ENCODE measurements at regions not wholly inside any gene's neighbourhood (a gene's known extent, or its start where the extent isn't known, plus 50 kb on each side); places are given as distances from the start of the nearest gene placed in this dataset.

- no peak for TF ChIP-seq EZH2 (IDR thresholded peaks at IDR 0.05; ENCODE audit: insufficient read depth, low read length)
- TF ChIP-seq CTCF (IDR thresholded peaks at IDR 0.05; ENCODE audit: insufficient read depth, low read depth, low read length) = no peak
These were observed 714.4 kb upstream of the MARCKS start for GRCh38 chr6:113142671-113143174.
